SW 1271 (cell line): ENCODE measurements at regions not wholly inside any gene's neighbourhood (a gene's known extent, or its start where the extent isn't known, plus 50 kb on each side); places are given as distances from the start of the nearest gene placed in this dataset.
"Not testable (repeated sequence)": the region's sequence is repeated elsewhere in the genome, so short reads cannot be mapped to it uniquely, and the experiment has no call there.

Experiments used
- DNase-seq, 2 experiments: peaks; one replicate each; lab custom pipeline; 2025; lab: John Stamatoyannopoulos, UW

- DNase-seq: no peak
These were observed 150.2 kb upstream of the MAMLD1 start for GRCh38 chrX:150212672-150213480.

GRCh38 chrX:150213481-150214030 lies 149.6 kb upstream of the MAMLD1 start:
- DNase-seq: no peak

- not testable (repeated sequence) for DNase-seq
These were observed 147.1 kb upstream of the MAMLD1 start for GRCh38 chrX:150216000-150216399.

- DNase-seq: no peak
These were observed 146.4 kb upstream of the MAMLD1 start for GRCh38 chrX:150216716-150217115.

GRCh38 chrX:150217609-150218008 lies 145.5 kb upstream of the MAMLD1 start:
- no peak for DNase-seq

GRCh38 chrX:150219374-150220185 lies 143.5 kb upstream of the MAMLD1 start:
- DNase-seq: no peak

GRCh38 chrX:150223176-150224015 lies 139.7 kb upstream of the MAMLD1 start:
- no peak for DNase-seq

- DNase-seq: no peak
These were observed 138.4 kb upstream of the MAMLD1 start for GRCh38 chrX:150224676-150225075.

GRCh38 chrX:150225266-150225665 lies 137.9 kb upstream of the MAMLD1 start:
- no peak for DNase-seq

- DNase-seq: no peak
These were observed 137.4 kb upstream of the MAMLD1 start for GRCh38 chrX:150225756-150226155.

GRCh38 chrX:150226223-150226965 lies 136.7 kb upstream of the MAMLD1 start:
- DNase-seq: no peak

GRCh38 chrX:150227321-150227860 lies 135.7 kb upstream of the MAMLD1 start:
- DNase-seq: no peak

- DNase-seq: no peak
These were observed 135.2 kb upstream of the MAMLD1 start for GRCh38 chrX:150227873-150228410.

- no peak for DNase-seq
These were observed 134.7 kb upstream of the MAMLD1 start for GRCh38 chrX:150228431-150228830.

GRCh38 chrX:150229030-150229429 lies 134.1 kb upstream of the MAMLD1 start:
- no peak for DNase-seq

- DNase-seq: no peak
These were observed 133.6 kb upstream of the MAMLD1 start for GRCh38 chrX:150229481-150229880.

- DNase-seq: not testable (repeated sequence)
These were observed 132.2 kb upstream of the MAMLD1 start for GRCh38 chrX:150230952-150231351.

- not testable (repeated sequence) for DNase-seq
These were observed 131.7 kb upstream of the MAMLD1 start for GRCh38 chrX:150231368-150231767.

GRCh38 chrX:150232222-150232621 lies 130.9 kb upstream of the MAMLD1 start:
- not testable (repeated sequence) for DNase-seq

- no peak for DNase-seq
These were observed 129.0 kb upstream of the MAMLD1 start for GRCh38 chrX:150234126-150234525.

GRCh38 chrX:150236327-150236726 lies 126.8 kb upstream of the MAMLD1 start:
- DNase-seq: no peak
